Ammon's horn (tissue), 1 donor: ENCODE measurements at regions not wholly inside any gene's neighbourhood (a gene's known extent, or its start where the extent isn't known, plus 50 kb on each side); places are given as distances from the start of the nearest gene placed in this dataset.
"Not testable (repeated sequence)": the region's sequence is repeated elsewhere in the genome, so short reads cannot be mapped to it uniquely, and the experiment has no call there.

Experiments
- DNase-seq: peaks from one replicate; pipeline ENCODE4 v3.0.0-alpha.2; 2016; ENCODE audit warnings: low spot score

DNA sequence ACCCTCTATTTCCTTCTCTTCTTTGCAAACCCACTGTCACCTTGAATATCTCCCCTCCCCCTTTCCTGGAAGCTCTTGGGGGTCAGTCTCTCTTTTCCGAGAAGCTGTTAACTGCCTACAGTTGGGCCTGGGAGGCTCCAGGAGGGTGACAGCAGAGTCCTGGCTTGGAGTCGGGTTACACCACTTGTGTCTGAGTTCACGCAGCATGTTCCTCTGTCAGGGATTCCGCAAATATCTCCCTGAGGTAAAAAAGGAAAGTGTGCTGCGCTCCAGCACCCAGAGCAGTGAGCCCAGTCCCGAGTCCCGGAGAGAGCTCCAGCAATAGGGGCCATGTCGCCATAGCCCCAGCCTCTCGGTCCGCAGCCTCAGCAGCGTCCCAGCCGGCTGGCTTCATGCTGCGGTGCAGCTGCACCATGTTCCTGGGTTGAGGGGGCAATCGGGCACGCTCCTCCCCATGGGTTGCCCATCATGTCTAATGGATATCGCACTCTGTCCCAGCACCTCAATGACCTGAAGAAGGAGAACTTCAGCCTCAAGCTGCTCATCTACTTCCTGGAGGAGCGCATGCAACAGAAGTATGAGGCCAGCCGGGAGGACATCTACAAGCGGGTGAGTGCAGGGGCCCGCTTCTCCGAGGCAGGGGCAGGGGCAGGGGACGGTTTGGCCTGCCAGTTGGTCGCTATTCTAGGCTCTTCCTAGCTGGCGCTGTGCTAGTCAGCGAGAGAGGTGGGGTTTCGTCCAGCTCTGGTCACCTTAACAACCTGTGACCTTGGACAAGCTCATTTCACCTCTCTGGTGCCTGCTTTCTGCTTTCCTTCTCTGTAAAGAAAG is 101.3 kb upstream of the SEC22B start:
- not testable (repeated sequence) for DNase-seq

DNA sequence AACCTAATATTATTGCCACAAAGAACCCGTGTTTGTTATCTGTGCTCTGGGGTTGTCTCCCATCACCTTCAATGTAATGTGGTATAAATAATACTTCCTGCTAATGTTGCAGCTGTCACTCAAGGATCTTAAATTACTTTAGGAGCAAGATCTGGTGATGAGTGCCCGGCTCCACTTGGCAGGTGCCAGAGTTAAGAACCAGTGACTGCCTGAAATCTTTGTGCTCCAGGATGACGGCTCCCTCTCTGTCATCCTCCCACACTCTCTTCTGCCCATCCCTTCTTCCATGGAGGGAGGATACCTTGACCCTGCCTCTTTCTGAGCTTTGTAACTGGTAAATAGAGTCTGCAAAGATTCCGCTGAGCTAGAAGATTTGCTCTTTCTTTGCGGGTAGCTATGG is 100.4 kb upstream of the SEC22B start:
- DNase-seq = not testable (repeated sequence)

DNA sequence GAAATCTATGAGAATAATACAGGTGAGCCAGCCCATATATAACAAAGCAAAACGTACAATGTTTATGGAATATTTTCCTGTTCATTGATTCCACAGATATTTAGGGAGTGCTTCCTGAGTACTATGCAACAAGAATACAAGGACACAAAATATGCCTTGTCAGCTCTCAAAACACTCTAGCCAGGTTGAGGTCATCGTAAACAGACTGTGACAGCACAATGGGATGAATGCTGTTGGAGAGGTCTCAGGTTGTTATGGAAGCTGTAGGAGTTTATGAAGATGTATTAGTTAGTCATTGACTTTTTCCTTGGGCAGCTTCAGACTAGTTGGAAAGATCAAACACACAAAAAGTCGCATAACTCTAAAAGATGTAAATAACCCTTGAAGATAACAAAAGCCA is 98.1 kb upstream of the SEC22B start:
- not testable (repeated sequence) for DNase-seq

DNA sequence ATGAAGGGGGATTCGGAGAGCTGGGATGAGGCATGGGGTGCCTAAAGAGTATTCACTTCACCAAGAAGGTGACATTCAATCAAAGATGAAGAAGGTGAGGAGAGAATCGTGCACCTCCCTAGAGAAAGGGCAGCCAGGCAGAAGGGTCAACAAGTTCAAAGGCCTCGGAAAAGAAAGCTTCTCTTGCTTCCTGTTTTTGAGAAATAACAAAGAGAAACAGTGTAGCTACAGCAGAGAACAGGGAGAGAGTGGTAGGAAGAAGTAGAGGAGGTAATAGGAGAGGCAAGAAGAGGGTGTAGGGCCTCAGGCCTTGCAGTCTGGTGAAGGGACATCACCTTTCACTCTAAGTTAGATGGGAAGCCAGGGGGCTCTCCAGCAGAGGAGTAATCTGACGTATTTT is 97.0 kb upstream of the SEC22B start:
- DNase-seq = not testable (repeated sequence)

DNA sequence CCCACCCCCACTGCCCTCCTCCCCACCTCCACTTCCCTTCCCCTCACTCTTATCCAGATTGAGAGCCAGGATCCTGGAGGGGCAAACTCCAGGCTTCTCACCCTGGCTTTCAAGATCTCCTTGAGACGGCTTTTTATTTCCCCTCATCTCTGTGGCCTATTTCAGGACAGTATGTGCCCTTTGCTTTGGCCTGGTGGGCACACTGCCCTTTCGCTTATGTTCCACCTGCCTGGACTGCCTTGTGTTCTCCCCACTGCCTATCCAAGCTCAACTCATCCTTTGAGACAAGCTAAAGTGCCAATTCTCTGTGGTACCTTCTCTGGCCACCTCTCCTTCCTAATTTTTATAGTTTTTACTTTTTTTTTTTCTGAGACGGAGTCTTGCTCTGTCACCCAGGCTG is 95.9 kb upstream of the SEC22B start:
- DNase-seq = not testable (repeated sequence)

DNA sequence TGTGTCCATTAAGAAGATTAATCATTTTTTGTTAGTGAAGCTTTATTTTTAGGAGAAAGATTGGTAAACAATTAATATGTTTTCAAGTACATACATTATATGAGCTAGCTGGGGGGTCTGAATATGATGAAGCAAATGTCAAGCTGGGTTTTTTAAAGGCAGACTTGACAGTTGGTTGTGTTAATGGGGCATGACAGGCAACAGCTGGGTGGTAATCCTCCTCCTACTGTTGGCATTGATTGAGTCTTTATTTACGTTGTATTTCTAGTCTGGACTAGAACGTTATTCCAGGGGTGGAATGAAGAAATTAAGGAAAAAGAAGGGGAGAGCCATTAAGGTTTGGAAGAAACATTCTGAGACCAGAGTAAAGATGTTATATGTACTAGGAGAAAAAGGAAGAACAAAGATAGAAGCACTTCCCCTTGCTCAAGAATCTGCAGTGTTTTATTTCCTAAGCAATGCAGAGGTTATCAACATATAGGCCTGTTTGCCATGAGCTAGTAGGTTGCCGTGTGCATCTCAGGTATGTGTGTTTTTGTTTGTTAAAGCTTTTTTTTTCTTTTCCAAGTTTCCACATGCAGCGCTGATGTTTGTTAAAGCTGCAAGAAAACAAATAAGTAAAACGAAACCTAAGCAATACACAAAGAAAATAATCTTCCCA is 95.4 kb upstream of the SEC22B start:
- DNase-seq = not testable (repeated sequence)

DNA sequence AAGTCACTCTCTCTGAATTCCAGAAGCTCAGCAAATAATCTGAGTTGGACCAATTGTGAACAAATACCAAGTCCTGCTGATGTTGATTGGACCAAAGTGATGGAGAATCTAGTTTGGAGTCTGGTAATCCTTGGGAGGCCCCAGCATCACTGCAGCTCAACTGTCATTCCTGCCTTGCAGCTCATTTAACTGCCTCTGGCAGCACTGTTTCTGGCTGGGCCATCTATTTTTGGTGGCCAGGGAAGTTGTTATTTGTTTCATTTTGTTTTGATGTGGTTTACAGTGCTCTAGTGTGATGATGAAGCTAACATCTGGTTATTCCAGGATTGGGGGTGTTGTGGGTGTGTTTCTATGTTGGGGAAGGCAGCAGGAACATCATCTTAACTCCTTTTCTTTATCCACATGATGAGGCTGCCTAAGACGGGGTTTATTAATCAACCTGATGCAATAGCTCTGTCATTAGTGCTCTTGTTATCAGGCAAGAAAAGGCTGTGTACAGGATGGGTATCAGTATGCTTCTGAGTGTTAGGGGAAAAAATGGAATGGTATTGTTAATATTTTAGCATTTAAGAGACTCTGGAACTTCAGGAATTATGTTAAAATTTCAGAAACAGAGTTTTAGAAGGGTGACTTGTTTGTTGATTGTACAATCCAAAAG is 91.7 kb upstream of the SEC22B start:
- not testable (repeated sequence) for DNase-seq

DNA sequence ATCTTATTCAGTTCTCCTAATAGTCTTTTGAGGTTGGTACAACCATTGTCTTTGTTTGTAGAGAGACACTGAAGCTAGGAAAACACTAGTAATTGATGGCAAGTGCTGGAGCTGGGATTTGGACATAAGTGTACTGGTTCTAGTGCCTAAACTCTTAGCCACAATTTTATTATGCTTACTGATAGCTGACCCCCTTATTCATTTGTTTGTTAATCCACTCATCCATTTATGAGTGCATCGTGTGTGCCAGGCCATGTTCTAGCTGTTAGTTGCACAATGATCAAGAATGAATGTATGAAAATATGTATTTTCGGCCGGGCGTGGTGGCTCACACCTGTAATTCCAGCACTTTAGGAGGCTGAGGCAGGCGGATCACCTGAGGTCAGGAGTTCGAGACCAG is 88.2 kb upstream of the SEC22B start:
- DNase-seq = not testable (repeated sequence)

DNA sequence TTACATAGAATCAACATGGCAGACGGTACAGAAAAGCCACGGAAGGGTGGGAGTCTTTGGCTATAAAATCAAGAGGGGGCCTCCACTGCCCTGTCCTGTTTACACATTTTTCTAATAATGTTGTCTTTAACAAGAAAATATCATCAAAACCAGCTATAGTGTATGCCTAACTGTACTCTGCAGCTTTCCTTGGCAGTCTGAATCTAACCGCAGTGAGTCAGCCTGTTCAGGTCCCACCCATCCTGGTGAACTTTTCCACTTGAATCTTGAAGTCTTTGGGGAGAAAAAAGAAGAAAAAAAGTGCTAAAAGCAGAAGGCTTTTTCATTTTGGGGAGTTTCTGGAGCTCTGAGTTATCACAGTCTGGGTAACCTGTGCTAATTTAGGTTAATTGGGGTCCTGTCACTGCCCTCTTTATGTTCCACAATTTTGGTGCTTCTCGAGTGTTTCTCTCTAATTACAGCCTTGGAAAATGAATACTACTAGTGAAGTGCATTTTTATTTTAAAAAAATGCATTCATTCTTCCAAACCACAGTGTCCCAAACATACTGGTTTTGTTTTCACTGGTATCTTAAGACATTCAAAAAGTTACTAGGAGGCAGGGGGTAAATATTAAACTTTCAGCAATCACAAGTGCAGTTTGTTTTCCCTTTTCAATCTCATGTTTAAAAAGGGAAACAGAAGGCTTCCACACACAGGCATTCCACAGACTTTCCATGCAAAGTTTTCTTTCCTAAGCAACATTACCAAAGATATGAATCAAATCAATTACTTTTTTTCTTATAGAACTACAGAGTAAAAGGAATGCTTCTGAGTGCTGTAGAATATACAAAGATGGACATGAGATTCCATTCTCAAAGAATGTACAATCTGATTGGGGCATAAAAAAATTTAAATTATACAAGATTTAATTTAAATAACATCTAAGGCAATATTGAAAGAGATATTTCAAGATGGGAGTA is 86.8 kb upstream of the SEC22B start:
- DNase-seq = not testable (repeated sequence)

DNA sequence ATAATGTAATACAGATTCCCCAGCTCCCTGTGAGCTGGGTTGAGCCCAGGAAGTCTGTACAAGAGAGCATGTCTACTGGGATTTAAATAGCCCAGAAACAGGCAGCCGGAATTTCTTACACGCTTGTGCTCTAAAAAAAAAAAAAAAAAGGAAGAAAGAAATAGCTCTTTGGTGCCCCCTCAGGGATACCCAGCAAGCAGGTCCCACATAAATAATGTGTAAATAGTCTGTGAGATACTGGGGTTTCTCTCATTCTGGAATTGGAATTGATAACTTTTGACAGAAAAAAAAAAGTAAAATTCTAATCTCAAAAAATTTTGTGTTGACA is 81.4 kb upstream of the SEC22B start:
- not testable (repeated sequence) for DNase-seq

DNA sequence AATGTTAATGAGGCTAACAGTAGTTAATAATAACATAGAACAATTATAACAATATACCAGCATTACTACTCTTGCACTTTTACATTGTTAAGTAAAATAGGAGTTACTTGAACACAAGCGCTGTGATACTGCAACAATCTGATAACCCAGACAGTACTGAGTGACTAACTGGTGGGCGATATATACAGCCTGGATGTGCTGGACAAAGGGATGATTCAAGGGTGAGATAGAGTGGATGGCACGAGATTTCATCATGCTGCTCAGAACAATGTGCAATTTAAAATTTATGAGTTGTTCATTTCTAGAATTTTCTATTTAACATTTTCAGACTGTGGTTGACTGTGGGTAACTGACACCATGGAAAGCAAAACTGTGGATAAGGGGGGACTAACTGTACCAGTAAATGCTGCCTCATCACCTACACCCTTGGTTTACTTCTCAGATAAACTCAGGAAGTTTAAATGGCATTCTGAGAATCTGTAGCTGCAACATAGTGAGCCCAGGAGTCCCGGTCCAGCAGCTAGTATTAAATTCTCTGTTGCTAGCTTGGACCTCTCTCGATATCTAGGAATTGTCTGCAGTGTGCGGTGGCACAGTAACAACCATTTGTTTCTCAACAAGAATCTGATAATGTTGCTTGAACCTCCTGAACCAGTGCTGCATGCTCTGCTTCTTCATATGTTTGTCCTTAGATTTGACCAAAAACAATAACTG is 80.9 kb upstream of the SEC22B start:
- not testable (repeated sequence) for DNase-seq

DNA sequence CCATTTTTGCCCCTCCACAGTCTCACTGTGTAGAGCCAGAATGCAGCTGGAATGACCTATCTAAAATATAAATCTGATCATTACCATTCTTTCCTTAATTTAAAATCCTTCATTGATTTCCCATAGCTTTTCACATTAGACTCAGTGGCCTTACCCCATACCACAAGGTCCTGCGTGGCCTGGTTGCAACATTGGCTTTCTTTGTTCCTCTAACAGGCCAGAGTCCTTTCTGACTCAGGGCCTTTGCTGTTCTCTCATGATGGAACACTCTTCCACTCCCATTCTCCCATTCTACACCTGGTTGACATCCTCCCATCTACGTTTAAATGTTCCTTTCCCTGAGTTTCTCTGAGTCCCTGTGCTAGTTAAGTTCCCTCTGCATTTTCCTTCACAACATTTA is 74.4 kb upstream of the SEC22B start:
- not testable (repeated sequence) for DNase-seq

DNA sequence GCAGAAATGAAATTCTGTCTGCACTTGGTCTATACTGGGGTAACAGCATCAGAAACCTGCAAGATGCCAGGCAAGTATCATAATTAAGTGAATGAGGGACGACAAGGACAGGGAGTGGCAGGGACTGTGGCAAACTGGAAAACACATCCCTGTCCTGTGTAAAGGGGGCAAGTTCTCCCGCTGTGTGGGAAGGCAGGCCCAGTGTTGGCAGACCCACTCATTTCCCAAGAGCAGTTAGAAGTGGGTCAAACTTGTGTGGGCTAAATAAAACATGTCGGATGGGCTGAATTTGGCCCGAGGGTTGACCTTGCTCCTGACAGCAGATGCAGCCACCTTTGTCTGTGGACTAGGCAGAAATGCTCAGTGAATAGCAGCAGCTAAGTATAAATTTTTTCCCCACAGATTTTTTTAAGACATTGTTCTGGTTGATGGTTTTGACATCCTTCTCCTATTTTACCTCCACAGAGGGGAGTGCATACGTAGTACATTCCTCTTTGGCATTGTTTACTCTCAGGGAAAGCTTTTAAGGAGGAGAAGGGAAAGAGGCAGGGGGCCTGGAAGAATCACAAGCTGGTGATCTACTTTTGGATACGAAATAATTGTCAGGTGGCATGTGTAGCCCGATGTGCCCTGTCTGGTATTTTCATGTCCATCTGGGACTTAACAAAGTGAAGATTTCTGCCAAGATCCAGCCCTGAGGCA is 72.6 kb upstream of the SEC22B start:
- not testable (repeated sequence) for DNase-seq

DNA sequence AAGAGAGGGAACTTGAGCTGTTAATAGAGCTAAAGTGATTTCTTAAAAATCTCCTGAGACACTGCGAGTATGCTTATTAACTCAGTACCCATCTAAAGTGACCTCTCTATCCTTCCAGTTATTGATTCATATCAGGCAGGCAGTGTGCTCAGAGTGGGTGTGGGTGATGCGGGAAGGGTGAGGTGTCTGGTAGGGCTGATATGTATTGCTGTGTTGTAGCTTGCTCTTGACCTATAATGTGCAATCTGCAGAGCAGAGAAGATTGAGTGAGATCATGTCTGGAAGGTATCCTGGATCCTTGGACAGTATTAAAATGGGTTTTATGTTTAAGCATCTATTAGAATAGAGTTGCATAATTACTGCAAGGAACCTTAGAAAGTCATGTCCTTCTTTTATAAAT is 71.9 kb upstream of the SEC22B start:
- not testable (repeated sequence) for DNase-seq

DNA sequence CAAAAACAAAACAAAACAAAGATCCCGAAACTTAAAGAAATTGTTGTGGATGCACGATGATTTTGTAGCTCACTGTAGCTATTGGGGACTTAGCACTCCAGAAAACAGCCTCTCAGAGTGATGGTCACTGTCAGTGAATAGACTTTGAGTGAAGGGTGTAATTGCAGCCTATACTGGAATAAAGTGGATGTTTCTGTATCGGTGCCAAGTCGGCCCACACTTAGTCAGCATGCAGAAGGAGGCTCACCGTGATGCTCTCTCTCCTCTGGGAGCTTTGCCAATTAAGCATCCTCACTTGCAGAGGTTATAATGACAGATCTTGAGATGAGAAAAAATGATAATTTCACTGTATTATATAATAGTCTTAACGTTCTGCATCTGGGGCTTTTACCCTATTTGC is 67.5 kb upstream of the SEC22B start:
- not testable (repeated sequence) for DNase-seq

DNA sequence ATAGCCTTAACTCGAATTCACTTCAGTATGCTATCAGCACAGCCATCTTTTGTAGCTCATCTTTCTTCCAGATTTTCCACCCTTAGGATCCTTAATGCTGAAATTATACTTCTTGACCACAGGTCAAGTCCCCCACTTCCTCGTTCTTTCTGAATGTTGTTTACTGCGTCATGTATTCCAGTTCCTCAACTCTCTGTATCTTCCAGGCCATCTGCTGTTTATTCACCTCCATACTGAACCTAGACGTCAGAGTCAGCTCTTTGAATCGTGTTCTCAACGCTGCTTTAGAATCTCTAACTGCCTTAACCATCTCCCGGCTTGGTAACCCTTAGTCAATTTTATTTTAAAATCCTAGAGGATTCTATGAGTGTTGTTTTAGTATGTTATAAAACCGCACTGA is 66.3 kb upstream of the SEC22B start:
- DNase-seq = not testable (repeated sequence)

DNA sequence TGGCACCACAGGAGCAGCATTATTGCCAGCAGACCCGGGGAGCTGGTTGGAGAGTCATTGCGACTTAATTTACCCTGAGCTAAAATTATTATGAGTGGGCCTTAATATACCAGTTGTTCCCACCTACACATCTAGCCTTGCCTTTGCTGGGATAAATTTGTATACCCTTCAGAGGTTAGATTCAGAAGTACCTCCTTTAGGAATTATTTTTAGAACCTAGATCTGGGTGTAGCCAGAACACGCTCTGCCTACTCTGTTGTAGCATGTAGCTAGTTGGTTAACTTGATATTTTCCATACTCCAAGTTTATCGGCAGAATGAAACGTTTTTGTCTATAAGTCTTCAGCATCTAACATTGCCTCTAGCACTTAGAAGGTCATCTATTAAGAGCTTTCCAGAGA is 65.5 kb upstream of the SEC22B start:
- DNase-seq = not testable (repeated sequence)

DNA sequence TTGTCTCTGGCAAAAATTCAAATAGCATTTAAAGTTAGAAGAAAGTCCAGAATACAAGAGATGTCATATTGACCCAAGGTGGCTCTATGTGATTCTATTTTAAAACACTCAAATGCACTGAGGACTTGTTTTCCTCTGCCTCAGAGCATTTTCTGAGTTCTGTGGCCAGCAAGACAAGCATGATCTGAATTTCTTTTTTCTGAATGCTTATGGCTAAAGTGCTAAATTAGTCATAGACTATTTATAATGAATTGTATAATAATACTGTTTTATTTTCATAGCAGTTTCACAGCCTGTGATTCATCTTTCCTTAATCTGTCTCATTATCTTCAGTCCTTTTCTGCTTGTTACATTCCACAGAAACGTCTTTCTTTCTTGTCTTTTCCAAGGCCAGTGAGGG is 63.9 kb upstream of the SEC22B start:
- not testable (repeated sequence) for DNase-seq

DNA sequence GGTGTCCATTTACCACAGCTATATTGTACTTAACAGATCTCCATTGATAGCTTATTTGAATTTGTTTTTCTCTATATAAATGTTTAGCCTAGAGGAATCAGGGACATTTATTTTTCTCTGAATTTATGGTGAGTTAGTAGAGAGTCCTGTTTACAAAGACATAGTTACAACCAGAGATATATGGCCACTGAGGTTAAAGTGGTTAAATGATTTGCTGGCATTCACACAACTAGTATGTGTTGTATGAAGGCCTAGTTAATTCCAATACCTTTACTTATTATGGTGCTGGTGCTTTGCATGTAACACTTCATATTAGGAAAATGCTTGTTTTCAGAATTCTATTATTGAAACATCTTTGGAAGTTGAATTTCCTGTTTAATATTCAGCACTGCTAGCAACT is 63.0 kb upstream of the SEC22B start:
- not testable (repeated sequence) for DNase-seq

DNA sequence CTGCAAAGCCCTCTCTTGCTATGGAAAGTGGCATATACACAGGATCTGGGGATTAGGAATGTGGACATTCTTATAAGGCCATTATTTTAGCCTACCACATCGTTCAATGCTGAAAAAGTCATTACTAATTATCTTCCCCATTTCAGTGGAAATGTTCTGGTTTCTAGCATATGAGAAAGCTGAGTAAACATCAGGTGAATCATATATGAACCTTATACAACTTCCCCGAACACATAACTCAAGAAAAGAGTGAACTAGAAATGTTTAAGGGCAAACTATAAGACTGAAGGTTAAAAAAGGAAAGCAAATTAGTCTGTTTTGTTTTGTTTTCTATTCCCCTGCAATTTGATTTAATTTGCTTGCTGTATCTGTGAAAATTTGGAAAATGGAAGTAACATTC is 62.5 kb upstream of the SEC22B start:
- DNase-seq = not testable (repeated sequence)

DNA sequence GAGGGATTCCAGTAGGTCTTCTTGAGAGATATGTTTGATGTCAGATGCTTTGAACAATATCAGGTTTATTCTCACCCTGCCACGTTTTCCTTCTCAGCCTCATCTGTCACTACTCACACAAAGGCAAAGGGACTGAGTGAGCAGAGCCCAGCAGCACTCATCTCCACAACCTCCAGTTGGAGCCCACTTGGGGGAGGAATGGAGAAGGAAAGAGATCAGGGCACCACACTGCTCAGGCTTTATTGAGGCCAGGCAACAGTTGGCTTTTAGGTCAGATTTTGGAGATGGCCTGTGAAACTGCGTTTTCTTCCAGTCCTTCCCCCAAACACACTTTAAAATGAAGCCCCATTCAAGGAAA is 57.3 kb upstream of the SEC22B start:
- DNase-seq = not testable (repeated sequence)
